ENCODE measurements at regions not wholly inside any gene's neighbourhood (a gene's known extent, or its start where the extent isn't known, plus 50 kb on each side); places are given as distances from the start of the nearest gene placed in this dataset.
"Not testable (repeated sequence)": the region's sequence is repeated elsewhere in the genome, so short reads cannot be mapped to it uniquely, and the experiment has no call there.

- in situ Hi-C loops (cut with HindIII; ENCODE audit: low sequenced_read_pairs) = no loop called here
These were observed 663.2 kb upstream of the ANKRD30A start for GRCh38 chr10:36462194-36462593.

- in situ Hi-C loops (cut with HindIII; ENCODE audit: low sequenced_read_pairs) = not testable (repeated sequence)
These were observed 667.0 kb upstream of the ANKRD30A start for GRCh38 chr10:36458437-36458836.

- in situ Hi-C loops (cut with HindIII; ENCODE audit: low sequenced_read_pairs) = no loop called here
These were observed 667.6 kb upstream of the ANKRD30A start for GRCh38 chr10:36457751-36458150.

GRCh38 chr10:36455526-36456133, 669.8 kb upstream of the ANKRD30A start:
- in situ Hi-C loops (cut with HindIII; ENCODE audit: low sequenced_read_pairs) = no loop called here

- in situ Hi-C loops (cut with HindIII; ENCODE audit: low sequenced_read_pairs) = no loop called here
These were observed 672.5 kb upstream of the ANKRD30A start for GRCh38 chr10:36452851-36453250.

GRCh38 chr10:36451391-36451970, 673.9 kb upstream of the ANKRD30A start:
- in situ Hi-C loops (cut with HindIII; ENCODE audit: low sequenced_read_pairs) = no loop called here

- in situ Hi-C loops (cut with HindIII; ENCODE audit: low sequenced_read_pairs) = no loop called here
These were observed 675.0 kb upstream of the ANKRD30A start for GRCh38 chr10:36450380-36450779.

- in situ Hi-C loops (cut with HindIII; ENCODE audit: low sequenced_read_pairs) = no loop called here
These were observed 676.4 kb upstream of the ANKRD30A start for GRCh38 chr10:36448760-36449691.

GRCh38 chr10:36446881-36447280, 678.5 kb upstream of the ANKRD30A start:
- in situ Hi-C loops (cut with HindIII; ENCODE audit: low sequenced_read_pairs) = no loop called here

GRCh38 chr10:36443233-36443632, 682.2 kb upstream of the ANKRD30A start:
- in situ Hi-C loops (cut with HindIII; ENCODE audit: low sequenced_read_pairs) = no loop called here

- in situ Hi-C loops (cut with HindIII; ENCODE audit: low sequenced_read_pairs) = no loop called here
These were observed 683.8 kb upstream of the ANKRD30A start for GRCh38 chr10:36441557-36441956.

- in situ Hi-C loops (cut with HindIII; ENCODE audit: low sequenced_read_pairs) = no loop called here
These were observed 684.9 kb upstream of the ANKRD30A start for GRCh38 chr10:36440539-36440938.

GRCh38 chr10:36437367-36437766, 688.0 kb upstream of the ANKRD30A start:
- in situ Hi-C loops (cut with HindIII; ENCODE audit: low sequenced_read_pairs) = no loop called here

- in situ Hi-C loops (cut with HindIII; ENCODE audit: low sequenced_read_pairs) = no loop called here
These were observed 696.9 kb upstream of the ANKRD30A start for GRCh38 chr10:36428507-36428906.

GRCh38 chr10:36425131-36425797, 700.1 kb upstream of the ANKRD30A start:
- in situ Hi-C loops (cut with HindIII; ENCODE audit: low sequenced_read_pairs) = no loop called here

- in situ Hi-C loops (cut with HindIII; ENCODE audit: low sequenced_read_pairs) = no loop called here
These were observed 700.9 kb upstream of the ANKRD30A start for GRCh38 chr10:36424502-36424901.

GRCh38 chr10:36423821-36424248, 701.6 kb upstream of the ANKRD30A start:
- in situ Hi-C loops (cut with HindIII; ENCODE audit: low sequenced_read_pairs) = no loop called here

- in situ Hi-C loops (cut with HindIII; ENCODE audit: low sequenced_read_pairs) = no loop called here
These were observed 703.4 kb upstream of the ANKRD30A start for GRCh38 chr10:36421992-36422391.

GRCh38 chr10:36416513-36416912, 708.9 kb upstream of the ANKRD30A start:
- in situ Hi-C loops (cut with HindIII; ENCODE audit: low sequenced_read_pairs) = no loop called here

GRCh38 chr10:36412942-36413341, 712.5 kb upstream of the ANKRD30A start:
- in situ Hi-C loops (cut with HindIII; ENCODE audit: low sequenced_read_pairs) = no loop called here

- in situ Hi-C loops (cut with HindIII; ENCODE audit: low sequenced_read_pairs) = not testable (repeated sequence)
These were observed 725.2 kb upstream of the ANKRD30A start for GRCh38 chr10:36400238-36400637.

All from DLD1 (cell line).